ENCODE measurements at regions not wholly inside any gene's neighbourhood (a gene's known extent, or its start where the extent isn't known, plus 50 kb on each side); places are given as distances from the start of the nearest gene placed in this dataset.

GRCh38 chr1:221439008-221439746 is 302.7 kb downstream of the DUSP10 start:
- no peaks in the 10 kb centered on the region for H3K79me2 ChIP-seq
- H3K27me3 ChIP-seq (ENCODE audit: control insufficient read depth, insufficient read depth, low read length) = no peaks in the 10 kb centered on the region
- no peak overlapping the region for H3K27ac ChIP-seq
- H3K9ac ChIP-seq = no peak overlapping the region
- H3K4me3 ChIP-seq (ENCODE audit: low read depth, low read length) = no peak overlapping the region
- no peak overlapping the region for H2AFZ ChIP-seq
- no peaks in the 10 kb centered on the region for H3K4me1 ChIP-seq
- no peaks in the 10 kb centered on the region for H3K36me3 ChIP-seq (ENCODE audit: control insufficient read depth, insufficient read depth, low read length)
- TF ChIP-seq CTCF (IDR thresholded peaks at IDR 0.05) = no peak
- no peak overlapping the region for H3K4me2 ChIP-seq (ENCODE audit: low read length)
- H3K9me3 ChIP-seq (ENCODE audit: control insufficient read depth, low read length) = no peaks in the 10 kb centered on the region

GRCh38 chr1:221439747-221440501 is 302.0 kb downstream of the DUSP10 start:
- Histone ChIP-seq H3K4me3 (ENCODE audit: low read depth, low read length) (no peak overlapping the region), H2AFZ (no peak overlapping the region), H3K9ac (no peak overlapping the region), H3K27ac (no peak overlapping the region), H3K4me2 (ENCODE audit: low read length) (no peak overlapping the region), H3K27me3 (ENCODE audit: control insufficient read depth, insufficient read depth, low read length) (no peaks in the 10 kb centered on the region), H3K79me2 (no peaks in the 10 kb centered on the region), H3K9me3 (ENCODE audit: control insufficient read depth, low read length) (no peaks in the 10 kb centered on the region), H3K36me3 (ENCODE audit: control insufficient read depth, insufficient read depth, low read length) (no peaks in the 10 kb centered on the region), H3K4me1 (no peaks in the 10 kb centered on the region)
- TF ChIP-seq CTCF (IDR thresholded peaks at IDR 0.05) = no peak

- Histone ChIP-seq H2AFZ (no peak overlapping the region), H3K4me3 (ENCODE audit: low read depth, low read length) (no peak overlapping the region), H3K4me2 (ENCODE audit: low read length) (no peak overlapping the region), H3K27ac (no peak overlapping the region), H3K4me1 (no peaks in the 10 kb centered on the region), H3K9ac (no peak overlapping the region), H3K27me3 (ENCODE audit: control insufficient read depth, insufficient read depth, low read length) (no peaks in the 10 kb centered on the region), H3K36me3 (ENCODE audit: control insufficient read depth, insufficient read depth, low read length) (no peaks in the 10 kb centered on the region), H3K79me2 (no peaks in the 10 kb centered on the region), H3K9me3 (ENCODE audit: control insufficient read depth, low read length) (no peaks in the 10 kb centered on the region)
- no peak for TF ChIP-seq CTCF (IDR thresholded peaks at IDR 0.05)
Measured at GRCh38 chr1:221440658-221441057, 301.2 kb downstream of the DUSP10 start.

- Histone ChIP-seq H3K27ac (no peak overlapping the region), H3K79me2 (no peaks in the 10 kb centered on the region), H3K27me3 (ENCODE audit: control insufficient read depth, insufficient read depth, low read length) (no peaks in the 10 kb centered on the region), H2AFZ (no peak overlapping the region), H3K4me1 (no peaks in the 10 kb centered on the region), H3K4me2 (ENCODE audit: low read length) (no peak overlapping the region), H3K36me3 (ENCODE audit: control insufficient read depth, insufficient read depth, low read length) (no peaks in the 10 kb centered on the region), H3K4me3 (ENCODE audit: low read depth, low read length) (no peak overlapping the region), H3K9me3 (ENCODE audit: control insufficient read depth, low read length) (no peaks in the 10 kb centered on the region), H3K9ac (no peak overlapping the region)
- no peak for TF ChIP-seq CTCF (IDR thresholded peaks at IDR 0.05)
Measured at GRCh38 chr1:221442056-221442455, 299.8 kb downstream of the DUSP10 start.
